B cell (primary cell): ENCODE measurements at regions not wholly inside any gene's neighbourhood (a gene's known extent, or its start where the extent isn't known, plus 50 kb on each side); places are given as distances from the start of the nearest gene placed in this dataset.

Source experiments
- CTCF ChIP-seq: fragments of 200-600 bp; IDR thresholded peaks from one replicate; pipeline ENCODE4 v1.8.0; 2022; ENCODE audit warnings: antibody characterized with exemption, mild to moderate bottlenecking
- EZH2 ChIP-seq: IDR thresholded peaks from 2 replicates; pipeline ENCODE4 v1.6.1; 2012; ENCODE audit warnings: borderline replicate concordance, low read depth, mild to moderate bottlenecking, moderate library complexity, low read length; ENCODE audit not compliant: insufficient read depth, poor library complexity, severe bottlenecking

GRCh38 chr12:85457016-85457415 lies 177.0 kb downstream of the ALX1 start:
- no peak for TF ChIP-seq EZH2
- no peak for TF ChIP-seq CTCF
